DOHH2 (cell line): ENCODE measurements at regions not wholly inside any gene's neighbourhood (a gene's known extent, or its start where the extent isn't known, plus 50 kb on each side); places are given as distances from the start of the nearest gene placed in this dataset.

ENCODE experiments used
- H3F3A ChIP-seq: fragments of 200-600 bp; sonication (generic), shearing (Covaris generic); 2 replicates; pipeline ENCODE4 v1.6.0; 2016; ENCODE audit warnings: antibody characterized with exemption, mild to moderate bottlenecking; ENCODE audit not compliant: control insufficient read depth, insufficient read depth
- H3K27ac ChIP-seq: fragments of 200-600 bp; sonication (generic); 2 replicates; pipeline ENCODE4 v1.5.1; 2014; ENCODE audit warnings: low read depth, mild to moderate bottlenecking, low read length, moderate library complexity
- H3K27me3 ChIP-seq: fragments of 200-600 bp; sonication (generic); 2 replicates; pipeline ENCODE4 v1.6.1; 2014; ENCODE audit warnings: mild to moderate bottlenecking, low read length, mixed read lengths; ENCODE audit not compliant: control insufficient read depth
- H3K36me3 ChIP-seq: fragments of 200-600 bp; sonication (generic); 2 replicates; pipeline ENCODE4 v1.6.1; 2014; ENCODE audit warnings: mild to moderate bottlenecking, low read length, moderate library complexity, mixed read lengths; ENCODE audit not compliant: control insufficient read depth
- H3K4me1 ChIP-seq: fragments of 200-600 bp; sonication (generic); 2 replicates; pipeline ENCODE4 v1.6.1; 2014; ENCODE audit warnings: mild to moderate bottlenecking, low read length, mixed read lengths; ENCODE audit not compliant: control insufficient read depth
- H3K4me2 ChIP-seq: fragments of 200-600 bp; sonication (generic); 2 replicates; pipeline ENCODE4 v1.6.0; 2014; ENCODE audit warnings: mild to moderate bottlenecking, low read length, moderate library complexity
- H3K4me3 ChIP-seq: fragments of 200-600 bp; sonication (generic); 2 replicates; pipeline ENCODE4 v1.5.1; 2014; ENCODE audit warnings: mild to moderate bottlenecking, low read length, mixed read lengths
- H3K79me2 ChIP-seq: fragments of 200-600 bp; sonication (generic); 2 replicates; pipeline ENCODE4 v1.6.1; 2014; ENCODE audit warnings: mild to moderate bottlenecking, low read length, mixed read lengths; ENCODE audit not compliant: control insufficient read depth
- H3K9me2 ChIP-seq: fragments of 200-600 bp; sonication (generic); replicated peaks from 2 replicates; pipeline ENCODE4 v1.6.1; 2014; ENCODE audit warnings: mild to moderate bottlenecking, low read length, mixed read lengths; ENCODE audit not compliant: control insufficient read depth
- H3K9me3 ChIP-seq: fragments of 200-600 bp; sonication (generic); 2 replicates; pipeline ENCODE4 v1.6.1; 2014; ENCODE audit warnings: antibody characterized with exemption, low read length, mixed read lengths; ENCODE audit not compliant: control insufficient read depth, insufficient read depth
- H4K20me1 ChIP-seq: fragments of 200-600 bp; sonication (generic); 2 replicates; pipeline ENCODE4 v1.6.0; 2014; ENCODE audit warnings: low read depth, mild to moderate bottlenecking, antibody characterized with exemption, low read length, moderate library complexity; ENCODE audit not compliant: control insufficient read depth, insufficient read depth
- CTCF ChIP-seq: fragments of 200-600 bp; sonication (generic); IDR thresholded peaks from one replicate; pipeline ENCODE4 v1.5.1; 2014; ENCODE audit warnings: antibody characterized with exemption, mild to moderate bottlenecking, low read depth, low read length; ENCODE audit not compliant: poor library complexity, severe bottlenecking
- EZH2phosphoT487 ChIP-seq: fragments of 200-600 bp; sonication (generic); IDR thresholded peaks from 2 replicates; pipeline ENCODE4 v1.6.1; 2017; ENCODE audit warnings: borderline replicate concordance, mild to moderate bottlenecking, antibody characterized with exemption, low read length, moderate library complexity, mixed read lengths

GRCh38 chr12:78419513-78419912 is 445.1 kb upstream of the SYT1 start:
- H3F3A ChIP-seq = no peaks in the 10 kb centered on the region
- no peak overlapping the region for H3K4me3 ChIP-seq
- no peaks in the 10 kb centered on the region for H3K79me2 ChIP-seq
- H3K4me2 ChIP-seq = no peak overlapping the region
- TF ChIP-seq CTCF = no peak
- no peak for TF ChIP-seq EZH2phosphoT487
- H3K9me3 ChIP-seq = no peaks in the 10 kb centered on the region
- no peaks in the 10 kb centered on the region for H3K36me3 ChIP-seq
- no peak overlapping the region for H3K27ac ChIP-seq
- no peaks in the 10 kb centered on the region; the same call in 1 of the 2 replicates for H3K4me1 ChIP-seq
- H3K27me3 ChIP-seq = no peaks in the 10 kb centered on the region
- no peaks in the 10 kb centered on the region for H4K20me1 ChIP-seq
- no peaks in the 10 kb centered on the region for H3K9me2 ChIP-seq

DNA sequence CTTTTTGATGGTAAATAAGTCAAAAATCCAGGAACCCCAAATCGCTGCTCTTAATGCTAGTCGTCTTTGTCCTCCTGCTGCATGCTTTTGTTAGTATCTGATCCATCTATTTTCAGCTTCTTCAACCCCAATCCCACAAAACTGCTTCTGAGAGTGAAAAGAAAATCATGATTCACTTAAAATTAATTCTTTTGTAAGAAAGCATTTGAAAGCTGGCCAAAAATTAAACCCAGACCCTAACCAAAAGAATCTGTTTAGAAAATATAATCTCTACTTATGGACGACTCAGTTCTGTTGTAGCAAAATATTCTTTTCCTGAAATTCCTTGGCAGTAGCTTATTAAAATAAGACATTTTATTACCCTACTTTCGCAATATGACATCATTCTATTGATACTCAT is 443.6 kb upstream of the SYT1 start:
- no peaks in the 10 kb centered on the region for H3K27me3 ChIP-seq
- H3F3A ChIP-seq = no peaks in the 10 kb centered on the region
- TF ChIP-seq EZH2phosphoT487 (no peak), CTCF (no peak)
- no peaks in the 10 kb centered on the region; the same call in 1 of the 2 replicates for H3K4me1 ChIP-seq
- no peaks in the 10 kb centered on the region for H3K9me2 ChIP-seq
- no peaks in the 10 kb centered on the region for H3K79me2 ChIP-seq
- H3K4me2 ChIP-seq = no peak overlapping the region
- H3K4me3 ChIP-seq = no peak overlapping the region
- H3K9me3 ChIP-seq = no peaks in the 10 kb centered on the region
- H3K36me3 ChIP-seq = no peaks in the 10 kb centered on the region
- H3K27ac ChIP-seq = no peak overlapping the region
- no peaks in the 10 kb centered on the region for H4K20me1 ChIP-seq

GRCh38 chr12:78430551-78430950 is 434.0 kb upstream of the SYT1 start:
- Histone ChIP-seq H3K4me2 (no peak overlapping the region), H3F3A (no peaks in the 10 kb centered on the region), H3K4me3 (no peak overlapping the region), H3K79me2 (no peaks in the 10 kb centered on the region), H3K27me3 (no peaks in the 10 kb centered on the region), H4K20me1 (no peaks in the 10 kb centered on the region), H3K36me3 (no peaks in the 10 kb centered on the region), H3K9me2 (no peaks in the 10 kb centered on the region), H3K4me1 (no peaks in the 10 kb centered on the region), H3K9me3 (no peaks in the 10 kb centered on the region), H3K27ac (no peak overlapping the region)
- TF ChIP-seq EZH2phosphoT487 (no peak), CTCF (no peak)

GRCh38 chr12:78431931-78432330 is 432.6 kb upstream of the SYT1 start:
- Histone ChIP-seq H3K4me3 (no peak overlapping the region), H3K79me2 (no peaks in the 10 kb centered on the region), H3K4me1 (no peaks in the 10 kb centered on the region), H3K27me3 (no peaks in the 10 kb centered on the region), H3K9me3 (no peaks in the 10 kb centered on the region), H3K27ac (no peak overlapping the region), H3F3A (no peaks in the 10 kb centered on the region), H3K36me3 (no peaks in the 10 kb centered on the region), H3K4me2 (no peak overlapping the region), H4K20me1 (no peaks in the 10 kb centered on the region), H3K9me2 (no peaks in the 10 kb centered on the region)
- no peak for TF ChIP-seq CTCF
- no peak for TF ChIP-seq EZH2phosphoT487
